ENCODE measurements at regions not wholly inside any gene's neighbourhood (a gene's known extent, or its start where the extent isn't known, plus 50 kb on each side); places are given as distances from the start of the nearest gene placed in this dataset.

DNA sequence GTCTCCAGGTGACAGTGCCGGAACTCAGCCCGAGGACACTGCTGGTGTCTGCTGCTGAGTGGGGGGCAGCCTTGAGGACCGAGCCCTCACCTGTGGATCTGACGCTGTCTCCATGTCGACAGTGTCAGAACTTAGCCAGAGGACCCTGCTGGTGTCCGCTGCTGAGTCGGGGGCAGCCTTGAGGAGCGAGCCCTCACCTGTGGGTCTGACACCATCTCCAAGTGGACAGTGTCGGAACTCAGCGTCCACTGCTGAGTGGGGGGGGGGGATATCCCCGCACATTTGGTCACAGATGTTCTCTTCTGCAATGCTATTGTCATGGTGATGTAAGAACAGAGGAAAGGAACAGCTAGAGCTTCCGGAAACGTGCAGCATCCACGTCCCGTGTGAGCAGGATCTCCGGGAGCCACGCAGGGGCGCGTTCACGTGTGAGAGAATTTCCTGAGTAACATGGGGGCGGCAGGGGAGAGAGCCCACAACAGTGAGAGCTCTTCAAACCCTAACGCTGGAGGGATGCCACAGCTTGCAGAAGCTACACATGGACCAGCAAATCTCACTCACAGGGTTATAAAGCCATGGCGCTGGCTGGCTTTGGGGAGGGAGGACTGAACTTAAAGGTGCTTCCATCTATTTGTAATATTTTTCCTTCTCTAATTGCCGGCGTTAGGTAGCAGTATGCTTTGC is 250.7 kb upstream of the SALL3 start:
- H2AFZ ChIP-seq (ENCODE audit: low read length): no peak overlapping the region
- H3K27ac ChIP-seq (ENCODE audit: insufficient read depth, low read length): no peak overlapping the region
- H3K4me2 ChIP-seq (ENCODE audit: extremely low read depth, insufficient read depth, low read length): no peak overlapping the region
- H3K9ac ChIP-seq (ENCODE audit: insufficient read depth, low read length): no peak overlapping the region
- no peaks in the 10 kb centered on the region for H3K9me3 ChIP-seq (ENCODE audit: control insufficient read depth, insufficient read depth, low read depth, low read length)
- no peaks in the 10 kb centered on the region for H3K36me3 ChIP-seq (ENCODE audit: control insufficient read depth, insufficient read depth, low read length)
- DNase-seq (ENCODE audit: low read depth in 2 of 2): no peak
- no peaks in the 10 kb centered on the region for H3K4me1 ChIP-seq (ENCODE audit: control insufficient read depth, extremely low read depth, insufficient read depth, low read length)
- no peaks in the 10 kb centered on the region for H3K79me2 ChIP-seq (ENCODE audit: control insufficient read depth, insufficient read depth, low read length)
- H3K27me3 ChIP-seq (ENCODE audit: control insufficient read depth, insufficient read depth, low read length): no peaks in the 10 kb centered on the region
- TF ChIP-seq, protein P1, sequence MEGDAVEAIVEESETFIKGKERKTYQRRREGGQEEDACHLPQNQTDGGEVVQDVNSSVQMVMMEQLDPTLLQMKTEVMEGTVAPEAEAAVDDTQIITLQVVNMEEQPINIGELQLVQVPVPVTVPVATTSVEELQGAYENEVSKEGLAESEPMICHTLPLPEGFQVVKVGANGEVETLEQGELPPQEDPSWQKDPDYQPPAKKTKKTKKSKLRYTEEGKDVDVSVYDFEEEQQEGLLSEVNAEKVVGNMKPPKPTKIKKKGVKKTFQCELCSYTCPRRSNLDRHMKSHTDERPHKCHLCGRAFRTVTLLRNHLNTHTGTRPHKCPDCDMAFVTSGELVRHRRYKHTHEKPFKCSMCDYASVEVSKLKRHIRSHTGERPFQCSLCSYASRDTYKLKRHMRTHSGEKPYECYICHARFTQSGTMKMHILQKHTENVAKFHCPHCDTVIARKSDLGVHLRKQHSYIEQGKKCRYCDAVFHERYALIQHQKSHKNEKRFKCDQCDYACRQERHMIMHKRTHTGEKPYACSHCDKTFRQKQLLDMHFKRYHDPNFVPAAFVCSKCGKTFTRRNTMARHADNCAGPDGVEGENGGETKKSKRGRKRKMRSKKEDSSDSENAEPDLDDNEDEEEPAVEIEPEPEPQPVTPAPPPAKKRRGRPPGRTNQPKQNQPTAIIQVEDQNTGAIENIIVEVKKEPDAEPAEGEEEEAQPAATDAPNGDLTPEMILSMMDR (conservative IDR thresholded peaks at IDR 0.05 in 1 of 2, IDR thresholded peaks at IDR 0.05 in 1 of 2; ENCODE audit: low read depth in 1 of 2, low read length in 2 of 2): no peak
- TF ChIP-seq EZH2 (IDR thresholded peaks at IDR 0.05; ENCODE audit: low read length, missing control alignments): no peak
- H4K20me1 ChIP-seq (ENCODE audit: control insufficient read depth, extremely low read depth, insufficient read depth, low read length): no peaks in the 10 kb centered on the region
- H3K4me3 ChIP-seq (replicated peaks in 1 of 4; ENCODE audit: control extremely low read depth in 1 of 4, insufficient read depth in 1 of 4, low read depth in 3 of 4, low read length in 4 of 4): no peak overlapping the region

DNA sequence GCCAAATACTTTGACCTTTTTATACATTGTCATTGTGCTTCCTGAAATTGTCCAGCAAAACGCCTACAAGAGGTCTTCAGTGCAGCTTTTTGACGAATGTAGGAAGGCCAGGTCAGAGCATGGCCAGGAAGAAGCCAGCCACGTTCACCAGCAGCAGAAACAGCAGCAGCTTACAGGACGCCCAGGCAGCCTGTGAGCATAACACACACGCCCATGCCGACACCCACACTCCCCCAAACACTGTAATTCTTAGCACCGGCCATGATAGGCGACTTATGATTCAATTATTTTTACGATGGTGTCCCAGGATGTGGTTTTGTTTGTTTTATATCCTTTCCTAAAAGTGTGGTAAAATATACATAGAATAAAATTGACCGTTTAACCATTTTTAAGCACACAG is 249.1 kb upstream of the SALL3 start:
- Histone ChIP-seq H3K9me3 (ENCODE audit: control insufficient read depth, insufficient read depth, low read depth, low read length) (no peaks in the 10 kb centered on the region), H3K9ac (ENCODE audit: insufficient read depth, low read length) (no peak overlapping the region), H4K20me1 (ENCODE audit: control insufficient read depth, extremely low read depth, insufficient read depth, low read length) (no peaks in the 10 kb centered on the region)

DNA sequence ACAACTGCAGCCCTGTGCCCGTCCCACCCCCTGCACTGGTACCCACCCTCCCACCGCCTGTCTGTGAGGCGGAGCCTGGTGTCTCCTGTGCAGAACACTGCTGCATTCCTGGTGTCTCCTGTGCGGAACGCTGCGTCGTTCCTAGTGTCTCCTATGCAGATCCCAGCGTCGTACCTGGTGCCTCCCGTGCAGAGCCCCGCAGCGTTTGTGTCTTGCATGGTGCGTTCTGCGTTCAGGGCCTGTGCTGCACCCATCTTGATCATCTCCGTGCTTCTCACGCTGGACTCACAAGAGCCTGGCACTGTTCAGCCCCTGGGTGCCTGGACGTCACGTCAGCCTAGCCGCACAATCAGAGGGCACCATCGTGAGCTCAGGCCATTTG is 248.6 kb upstream of the SALL3 start:
- Histone ChIP-seq H3K4me3 (replicated peaks in 1 of 4; ENCODE audit: control extremely low read depth in 1 of 4, insufficient read depth in 1 of 4, low read depth in 3 of 4, low read length in 4 of 4) (no peak overlapping the region), H3K9me3 (ENCODE audit: control insufficient read depth, insufficient read depth, low read depth, low read length) (no peaks in the 10 kb centered on the region)
- no peak for DNase-seq (ENCODE audit: low read depth in 2 of 2)

More for the DNA sequence above, 249.1 kb upstream of the SALL3 start:
- no peaks in the 10 kb centered on the region for H3K27me3 ChIP-seq (ENCODE audit: control insufficient read depth, insufficient read depth, low read length)
- H2AFZ ChIP-seq (ENCODE audit: low read length): no peak overlapping the region
- H3K27ac ChIP-seq (ENCODE audit: insufficient read depth, low read length): no peak overlapping the region
- no peak overlapping the region for H3K4me3 ChIP-seq (replicated peaks in 1 of 4; ENCODE audit: control extremely low read depth in 1 of 4, insufficient read depth in 1 of 4, low read depth in 3 of 4, low read length in 4 of 4)
- no peaks in the 10 kb centered on the region for H3K36me3 ChIP-seq (ENCODE audit: control insufficient read depth, insufficient read depth, low read length)
- no peak for TF ChIP-seq EZH2 (IDR thresholded peaks at IDR 0.05; ENCODE audit: low read length, missing control alignments)
- TF ChIP-seq, protein P1 (conservative IDR thresholded peaks at IDR 0.05 in 1 of 2, IDR thresholded peaks at IDR 0.05 in 1 of 2; ENCODE audit: low read depth in 1 of 2, low read length in 2 of 2): no peak
- H3K4me2 ChIP-seq (ENCODE audit: extremely low read depth, insufficient read depth, low read length): no peak overlapping the region
- H3K79me2 ChIP-seq (ENCODE audit: control insufficient read depth, insufficient read depth, low read length): no peaks in the 10 kb centered on the region
- H3K4me1 ChIP-seq (ENCODE audit: control insufficient read depth, extremely low read depth, insufficient read depth, low read length): no peaks in the 10 kb centered on the region
- no peak for DNase-seq (ENCODE audit: low read depth in 2 of 2)

More for the DNA sequence above, 248.6 kb upstream of the SALL3 start:
- Histone ChIP-seq H3K4me2 (ENCODE audit: extremely low read depth, insufficient read depth, low read length) (no peak overlapping the region), H3K27ac (ENCODE audit: insufficient read depth, low read length) (no peak overlapping the region), H3K79me2 (ENCODE audit: control insufficient read depth, insufficient read depth, low read length) (no peaks in the 10 kb centered on the region), H4K20me1 (ENCODE audit: control insufficient read depth, extremely low read depth, insufficient read depth, low read length) (no peaks in the 10 kb centered on the region), H2AFZ (ENCODE audit: low read length) (no peak overlapping the region), H3K4me1 (ENCODE audit: control insufficient read depth, extremely low read depth, insufficient read depth, low read length) (no peaks in the 10 kb centered on the region), H3K36me3 (ENCODE audit: control insufficient read depth, insufficient read depth, low read length) (no peaks in the 10 kb centered on the region), H3K9ac (ENCODE audit: insufficient read depth, low read length) (no peak overlapping the region), H3K27me3 (ENCODE audit: control insufficient read depth, insufficient read depth, low read length) (no peaks in the 10 kb centered on the region)
- TF ChIP-seq, protein P1 (conservative IDR thresholded peaks at IDR 0.05 in 1 of 2, IDR thresholded peaks at IDR 0.05 in 1 of 2; ENCODE audit: low read depth in 1 of 2, low read length in 2 of 2): no peak
- TF ChIP-seq EZH2 (IDR thresholded peaks at IDR 0.05; ENCODE audit: low read length, missing control alignments): no peak

Data from fibroblast of lung (primary cell).